Fibroblast of lung (primary cell): ENCODE measurements at regions not wholly inside any gene's neighbourhood (a gene's known extent, or its start where the extent isn't known, plus 50 kb on each side); places are given as distances from the start of the nearest gene placed in this dataset.

Source experiments
- DNase-seq, 2 donors: peaks; one replicate each; pipeline versions ENCODE4 v3.0.0 to v3.0.0-alpha.2; 2010; ENCODE audit warnings: low read depth in 2 of 2
- H2AFZ ChIP-seq: 2 replicates; pipeline ENCODE4 v1.5.1; 2012; ENCODE audit warnings: low read length, control low read depth, inconsistent platforms
- H3K27ac ChIP-seq: 2 replicates; pipeline ENCODE4 v1.5.1; 2011; ENCODE audit warnings: low read length, control low read depth; ENCODE audit not compliant: insufficient read depth
- H3K27me3 ChIP-seq: 2 replicates; pipeline ENCODE4 v1.5.1; 2011; ENCODE audit warnings: mild to moderate bottlenecking, low read length; ENCODE audit not compliant: control insufficient read depth, insufficient read depth
- H3K36me3 ChIP-seq: 2 replicates; pipeline ENCODE4 v1.5.1; 2011; ENCODE audit warnings: low read length; ENCODE audit not compliant: control insufficient read depth, insufficient read depth
- H3K4me1 ChIP-seq: 2 replicates; pipeline ENCODE4 v1.5.1; 2011; ENCODE audit warnings: low read length; ENCODE audit not compliant: control insufficient read depth, insufficient read depth; ENCODE audit errors: extremely low read depth
- H3K4me2 ChIP-seq: 2 replicates; pipeline ENCODE4 v1.5.1; 2011; ENCODE audit warnings: low read length, control low read depth; ENCODE audit not compliant: insufficient read depth; ENCODE audit errors: extremely low read depth
- H3K4me3 ChIP-seq, 4 experiments: fragments of 200-600 bp in 1 of 4; sonication (generic) in 1 of 4; replicated peaks in 1 of 4; 2 replicates each; pipeline ENCODE4 v1.5.1; 2011 to 2016; ENCODE audit warnings: low read length in 4 of 4, low read depth in 3 of 4, mild to moderate bottlenecking in 3 of 4, control low read depth in 2 of 4, inconsistent platforms in 1 of 4, mixed read lengths in 1 of 4; ENCODE audit not compliant: insufficient read depth in 1 of 4; ENCODE audit errors: control extremely low read depth in 1 of 4
- H3K79me2 ChIP-seq: 2 replicates; pipeline ENCODE4 v1.5.1; 2012; ENCODE audit warnings: mild to moderate bottlenecking, low read length, inconsistent platforms; ENCODE audit not compliant: control insufficient read depth, insufficient read depth
- H3K9ac ChIP-seq: 2 replicates; pipeline ENCODE4 v1.5.1; 2011; ENCODE audit warnings: mild to moderate bottlenecking, low read length, control low read depth; ENCODE audit not compliant: insufficient read depth
- H3K9me3 ChIP-seq: 2 replicates; pipeline ENCODE4 v1.5.1; 2012; ENCODE audit warnings: low read depth, low read length; ENCODE audit not compliant: control insufficient read depth, insufficient read depth
- H4K20me1 ChIP-seq: 2 replicates; pipeline ENCODE4 v1.5.1; 2011; ENCODE audit warnings: low read length; ENCODE audit not compliant: control insufficient read depth, insufficient read depth; ENCODE audit errors: extremely low read depth
- EZH2 ChIP-seq: IDR thresholded peaks from 2 replicates; pipeline ENCODE4 v1.5.1; 2012; ENCODE audit warnings: low read length, control low read depth, mild to moderate bottlenecking; ENCODE audit errors: missing control alignments
- TF ChIP-seq, protein P1 (sequence below), 2 donors: IDR thresholded peaks in 1 of 2; conservative IDR thresholded peaks in 1 of 2; 1 replicate in 1 of 2; 2 replicates in 1 of 2; pipeline ENCODE4 v1.5.1; 2011 to 2012; ENCODE audit warnings: low read length in 2 of 2, control low read depth in 1 of 2, inconsistent platforms in 1 of 2, low read depth in 1 of 2, mild to moderate bottlenecking in 1 of 2

DNA sequence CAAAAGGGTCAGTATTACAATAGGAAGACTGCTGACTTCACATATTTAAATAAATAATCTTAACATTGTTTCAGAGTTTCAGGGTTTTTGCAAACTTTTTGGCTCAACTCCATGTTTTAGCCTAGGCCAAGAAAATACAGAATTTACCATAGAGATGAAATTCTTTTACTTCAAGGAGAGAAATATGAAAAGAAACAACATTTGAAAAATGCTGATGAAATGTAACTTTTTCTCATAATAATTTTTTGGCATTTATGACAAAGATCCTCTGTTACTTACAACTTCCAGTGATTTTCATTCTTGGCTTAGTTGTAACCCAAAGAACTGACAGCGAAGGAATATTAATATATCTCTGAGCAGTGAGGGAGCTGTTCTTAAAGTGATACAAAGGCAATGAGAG is 316.1 kb upstream of the EMCN start:
- TF ChIP-seq EZH2: no peak
- TF ChIP-seq, protein P1, sequence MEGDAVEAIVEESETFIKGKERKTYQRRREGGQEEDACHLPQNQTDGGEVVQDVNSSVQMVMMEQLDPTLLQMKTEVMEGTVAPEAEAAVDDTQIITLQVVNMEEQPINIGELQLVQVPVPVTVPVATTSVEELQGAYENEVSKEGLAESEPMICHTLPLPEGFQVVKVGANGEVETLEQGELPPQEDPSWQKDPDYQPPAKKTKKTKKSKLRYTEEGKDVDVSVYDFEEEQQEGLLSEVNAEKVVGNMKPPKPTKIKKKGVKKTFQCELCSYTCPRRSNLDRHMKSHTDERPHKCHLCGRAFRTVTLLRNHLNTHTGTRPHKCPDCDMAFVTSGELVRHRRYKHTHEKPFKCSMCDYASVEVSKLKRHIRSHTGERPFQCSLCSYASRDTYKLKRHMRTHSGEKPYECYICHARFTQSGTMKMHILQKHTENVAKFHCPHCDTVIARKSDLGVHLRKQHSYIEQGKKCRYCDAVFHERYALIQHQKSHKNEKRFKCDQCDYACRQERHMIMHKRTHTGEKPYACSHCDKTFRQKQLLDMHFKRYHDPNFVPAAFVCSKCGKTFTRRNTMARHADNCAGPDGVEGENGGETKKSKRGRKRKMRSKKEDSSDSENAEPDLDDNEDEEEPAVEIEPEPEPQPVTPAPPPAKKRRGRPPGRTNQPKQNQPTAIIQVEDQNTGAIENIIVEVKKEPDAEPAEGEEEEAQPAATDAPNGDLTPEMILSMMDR (conservative IDR thresholded peaks at IDR 0.05 in 1 of 2, IDR thresholded peaks at IDR 0.05 in 1 of 2; ENCODE audit: low read depth in 1 of 2, low read length in 2 of 2): no peak
- H3K27me3 ChIP-seq: no peaks in the 10 kb centered on the region
- H4K20me1 ChIP-seq: no peaks in the 10 kb centered on the region
- H3K4me2 ChIP-seq: no peak overlapping the region
- no peak overlapping the region for H3K9ac ChIP-seq
- no peak for DNase-seq
- H2AFZ ChIP-seq: no peak overlapping the region
- H3K79me2 ChIP-seq: no peaks in the 10 kb centered on the region
- H3K36me3 ChIP-seq: no peaks in the 10 kb centered on the region
- H3K27ac ChIP-seq: no peak overlapping the region
- H3K9me3 ChIP-seq: no peaks in the 10 kb centered on the region
- no peak overlapping the region for H3K4me3 ChIP-seq
- no peaks in the 10 kb centered on the region for H3K4me1 ChIP-seq

DNA sequence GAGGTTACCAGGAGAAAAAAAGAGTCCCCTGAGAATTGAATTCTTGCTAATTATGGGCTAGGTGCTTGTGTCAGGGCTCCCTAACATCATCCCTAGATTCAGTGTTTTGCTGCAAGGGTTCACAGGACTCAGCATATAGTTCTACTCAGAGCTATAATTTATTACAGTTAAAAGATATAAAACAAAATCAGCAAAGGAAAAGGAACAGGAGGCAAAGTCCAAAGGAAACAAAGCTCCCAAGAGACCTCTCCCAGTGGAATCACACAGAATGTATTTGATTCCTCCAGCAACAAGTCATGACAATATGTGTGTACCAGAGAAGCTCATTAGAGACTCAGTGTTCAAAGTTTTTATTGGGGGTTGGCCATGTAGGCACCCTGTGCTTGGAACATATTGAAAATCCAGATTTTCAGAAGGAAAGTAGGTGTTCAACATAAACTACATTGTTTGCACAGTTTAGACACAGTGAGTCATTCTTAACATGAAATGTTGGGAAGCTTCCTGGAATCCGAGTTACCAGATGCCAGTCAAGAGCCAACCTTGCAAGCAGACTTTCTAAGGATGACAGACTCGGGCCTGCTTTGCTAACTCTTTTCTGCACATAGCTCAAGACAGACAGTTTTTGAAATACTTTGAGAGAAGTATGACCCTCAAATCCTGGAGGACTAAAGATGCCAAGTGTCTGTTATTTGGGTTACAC is 311.3 kb upstream of the EMCN start:
- no peak for TF ChIP-seq EZH2
- TF ChIP-seq, protein P1 (conservative IDR thresholded peaks at IDR 0.05 in 1 of 2, IDR thresholded peaks at IDR 0.05 in 1 of 2; ENCODE audit: low read depth in 1 of 2, low read length in 2 of 2): no peak
- Histone ChIP-seq H3K27ac (no peak overlapping the region), H3K4me2 (no peak overlapping the region), H3K36me3 (no peaks in the 10 kb centered on the region), H3K4me3 (no peak overlapping the region), H3K79me2 (no peaks in the 10 kb centered on the region), H3K4me1 (no peaks in the 10 kb centered on the region), H3K27me3 (no peaks in the 10 kb centered on the region), H3K9me3 (no peaks in the 10 kb centered on the region), H4K20me1 (no peaks in the 10 kb centered on the region), H3K9ac (no peak overlapping the region), H2AFZ (no peak overlapping the region)
- peak in 1 of 2 donors; percentile 63 for DNase-seq

DNA sequence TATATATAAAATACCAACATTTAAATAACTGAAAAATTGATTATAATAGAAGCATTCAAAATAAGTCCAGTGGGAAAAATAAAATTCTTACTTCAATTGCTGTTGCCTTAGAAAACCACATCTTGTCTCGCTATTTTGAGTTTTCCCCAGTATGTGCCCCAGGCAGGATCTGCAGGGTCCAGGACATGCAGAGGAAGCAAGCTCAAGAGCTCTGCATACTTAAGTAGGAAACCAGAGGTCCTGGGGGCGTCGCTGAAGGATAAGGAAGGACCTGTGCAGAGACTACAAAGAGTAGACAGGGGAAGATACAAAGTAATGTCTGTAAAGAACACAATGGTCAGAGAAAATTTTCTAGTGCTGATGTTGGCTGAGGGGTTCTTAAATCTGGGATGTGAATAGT is 310.5 kb upstream of the EMCN start:
- no peak overlapping the region for H3K27ac ChIP-seq
- no peaks in the 10 kb centered on the region for H3K9me3 ChIP-seq
- no peaks in the 10 kb centered on the region for H3K79me2 ChIP-seq
- no peaks in the 10 kb centered on the region for H3K36me3 ChIP-seq
- H3K4me2 ChIP-seq: no peak overlapping the region
- no peaks in the 10 kb centered on the region for H3K27me3 ChIP-seq
- no peak for DNase-seq
- no peak overlapping the region for H3K9ac ChIP-seq
- no peaks in the 10 kb centered on the region for H3K4me1 ChIP-seq
- no peaks in the 10 kb centered on the region for H4K20me1 ChIP-seq
- H3K4me3 ChIP-seq: no peak overlapping the region
- H2AFZ ChIP-seq: no peak overlapping the region
- TF ChIP-seq, protein P1 (conservative IDR thresholded peaks at IDR 0.05 in 1 of 2, IDR thresholded peaks at IDR 0.05 in 1 of 2; ENCODE audit: low read depth in 1 of 2, low read length in 2 of 2): no peak
- no peak for TF ChIP-seq EZH2
